Endometrium (tissue), 2 donors: ENCODE measurements at regions not wholly inside any gene's neighbourhood (a gene's known extent, or its start where the extent isn't known, plus 50 kb on each side); places are given as distances from the start of the nearest gene placed in this dataset.
"Not testable (repeated sequence)": the region's sequence is repeated elsewhere in the genome, so short reads cannot be mapped to it uniquely, and the experiment has no call there.

ENCODE experiments used
- FAIRE-seq: peaks from 2 replicates; lab custom pipeline; 2012; peaks lifted over from hg19 to GRCh38; lab: Jason Lieb, UNC
- donor health status: control.
- donor health status: control.

GRCh38 chr5:84478603-84479002 lies 93.9 kb upstream of the EDIL3 start:
- no peak for FAIRE-seq

GRCh38 chr5:84477485-84477884 lies 92.8 kb upstream of the EDIL3 start:
- no peak for FAIRE-seq

GRCh38 chr5:84474126-84474525 lies 89.4 kb upstream of the EDIL3 start:
- FAIRE-seq, result no peak

GRCh38 chr5:84453405-84453804 lies 68.7 kb upstream of the EDIL3 start:
- no peak for FAIRE-seq

- FAIRE-seq, result no peak
Observed at GRCh38 chr5:84450617-84451414, 66.1 kb upstream of the EDIL3 start.

- FAIRE-seq, result no peak
Observed at GRCh38 chr5:84445049-84445685, 60.5 kb upstream of the EDIL3 start.

- FAIRE-seq, result no peak
Observed at GRCh38 chr5:84438456-84438855, 53.8 kb upstream of the EDIL3 start.

GRCh38 chr5:84437673-84438315 lies 53.1 kb upstream of the EDIL3 start:
- FAIRE-seq, result no peak

GRCh38 chr5:84436866-84437265 lies 52.2 kb upstream of the EDIL3 start:
- no peak for FAIRE-seq

GRCh38 chr5:84435861-84436346 lies 51.2 kb upstream of the EDIL3 start:
- not testable (repeated sequence) for FAIRE-seq
